OCI-LY3 (cell line): ENCODE measurements at regions not wholly inside any gene's neighbourhood (a gene's known extent, or its start where the extent isn't known, plus 50 kb on each side); places are given as distances from the start of the nearest gene placed in this dataset.

Experiments
- H2AFZ ChIP-seq: fragments of 200-600, 300-600 bp; shearing (Covaris generic); 2 replicates; pipeline ENCODE4 v1.6.0; 2014; ENCODE audit warnings: antibody characterized with exemption, low read depth, low read length
- H3K27ac ChIP-seq: fragments of 200-600, 300-600 bp; sonication (generic); 2 replicates; pipeline ENCODE4 v1.5.1; 2014; ENCODE audit warnings: mild to moderate bottlenecking, low read length, moderate library complexity, mixed read lengths
- H3K27me3 ChIP-seq: fragments of 200-600, 300-600 bp; sonication (generic); 2 replicates; pipeline ENCODE4 v1.6.1; 2014; ENCODE audit warnings: low read depth, low read length, mixed read lengths
- H3K36me3 ChIP-seq: fragments of 200-600, 300-600 bp; sonication (generic); replicated peaks from 2 replicates; pipeline ENCODE3; 2014; ENCODE audit warnings: low read depth, low read length, mixed read lengths
- H3K4me1 ChIP-seq: fragments of 300-600, 200-600 bp; sonication (generic); 2 replicates; pipeline ENCODE4 v1.6.1; 2014; ENCODE audit warnings: low read length, mixed read lengths
- H3K4me2 ChIP-seq: fragments of 200-600, 300-600 bp; sonication (generic); 2 replicates; pipeline ENCODE4 v1.6.1; 2014; ENCODE audit warnings: low read length, mixed read lengths
- H3K4me3 ChIP-seq: fragments of 300-600, 200-600 bp; sonication (generic); 2 replicates; pipeline ENCODE4 v1.5.1; 2014; ENCODE audit warnings: antibody characterized with exemption, mild to moderate bottlenecking, low read length, moderate library complexity
- H3K79me2 ChIP-seq: fragments of 300-600, 200-600 bp; shearing (Covaris generic); 2 replicates; pipeline ENCODE4 v1.6.1; 2014; ENCODE audit warnings: mild to moderate bottlenecking, low read length, mixed read lengths
- H3K9ac ChIP-seq: fragments of 300-600, 200-600 bp; shearing (Covaris generic); 2 replicates; pipeline ENCODE4 v1.6.0; 2014; ENCODE audit warnings: mild to moderate bottlenecking, low read length, moderate library complexity
- H3K9me3 ChIP-seq: fragments of 200-600, 300-600 bp; shearing (Covaris generic); 2 replicates; pipeline ENCODE4 v1.6.1; 2014; ENCODE audit warnings: low read length, mixed read lengths; ENCODE audit not compliant: insufficient read depth
- H4K20me1 ChIP-seq: fragments of 200-600, 300-600 bp; sonication (generic); 2 replicates; pipeline ENCODE4 v1.6.1; 2016; ENCODE audit warnings: low read length, mixed read lengths; ENCODE audit not compliant: insufficient read depth
- CTCF ChIP-seq: fragments of 200-600, 300-600 bp; sonication (generic); IDR thresholded peaks from 2 replicates; pipeline ENCODE4 v1.5.1; 2014; ENCODE audit warnings: antibody characterized with exemption, low read length, low read depth
- EZH2phosphoT487 ChIP-seq: fragments of 200-600 bp; shearing (Covaris generic); IDR thresholded peaks from 2 replicates; pipeline ENCODE4 v1.6.1; 2018; ENCODE audit warnings: antibody characterized with exemption, mixed run types, low read depth

- TF ChIP-seq EZH2phosphoT487: no peak
- TF ChIP-seq CTCF: no peak
- Histone ChIP-seq H2AFZ (no peak overlapping the region), H3K4me1 (no peaks in the 10 kb centered on the region), H3K4me3 (no peak overlapping the region), H3K79me2 (no peaks in the 10 kb centered on the region), H4K20me1 (no peaks in the 10 kb centered on the region), H3K9ac (no peak overlapping the region), H3K9me3 (no peaks in the 10 kb centered on the region), H3K36me3 (no peaks in the 10 kb centered on the region), H3K4me2 (no peak overlapping the region), H3K27me3 (no peaks in the 10 kb centered on the region), H3K27ac (no peak overlapping the region)
These were observed 611.1 kb downstream of the AACS start for GRCh38 chr12:125676366-125676765.

- Histone ChIP-seq H3K9me3 (no peaks in the 10 kb centered on the region), H3K4me1 (no peaks in the 10 kb centered on the region), H2AFZ (no peak overlapping the region), H3K4me3 (no peak overlapping the region), H3K9ac (no peak overlapping the region), H3K36me3 (no peaks in the 10 kb centered on the region), H3K27ac (no peak overlapping the region), H3K79me2 (no peaks in the 10 kb centered on the region), H4K20me1 (no peaks in the 10 kb centered on the region), H3K4me2 (no peak overlapping the region), H3K27me3 (no peaks in the 10 kb centered on the region)
- no peak for TF ChIP-seq CTCF
- no peak for TF ChIP-seq EZH2phosphoT487
These were observed 612.6 kb downstream of the AACS start for GRCh38 chr12:125677829-125678228.

- Histone ChIP-seq H3K36me3 (no peaks in the 10 kb centered on the region), H3K9ac (no peak overlapping the region), H3K79me2 (no peaks in the 10 kb centered on the region), H2AFZ (no peak overlapping the region), H3K27me3 (no peaks in the 10 kb centered on the region), H3K4me2 (no peak overlapping the region), H3K9me3 (no peaks in the 10 kb centered on the region), H3K4me1 (no peaks in the 10 kb centered on the region), H3K4me3 (no peak overlapping the region), H3K27ac (no peak overlapping the region), H4K20me1 (no peaks in the 10 kb centered on the region)
- TF ChIP-seq EZH2phosphoT487 (no peak), CTCF (no peak)
These were observed 613.4 kb downstream of the AACS start for GRCh38 chr12:125678589-125678993.

GRCh38 chr12:125683748-125684381 is 618.6 kb downstream of the AACS start:
- Histone ChIP-seq H3K79me2 (no peaks in the 10 kb centered on the region), H3K36me3 (no peaks in the 10 kb centered on the region), H4K20me1 (no peaks in the 10 kb centered on the region), H3K9me3 (no peaks in the 10 kb centered on the region), H3K4me2 (no peak overlapping the region), H3K27me3 (no peaks in the 10 kb centered on the region), H3K4me3 (no peak overlapping the region), H2AFZ (no peak overlapping the region), H3K9ac (no peak overlapping the region), H3K4me1 (no peaks in the 10 kb centered on the region), H3K27ac (no peak overlapping the region)
- no peak for TF ChIP-seq CTCF
- no peak for TF ChIP-seq EZH2phosphoT487
